ENCODE measurements at regions not wholly inside any gene's neighbourhood (a gene's known extent, or its start where the extent isn't known, plus 50 kb on each side); places are given as distances from the start of the nearest gene placed in this dataset.

- Histone ChIP-seq H3K9me3 (no peaks in the 10 kb centered on the region), H3K27ac (no peak overlapping the region), H3K36me3 (no peaks in the 10 kb centered on the region), H3K27me3 (no peaks in the 10 kb centered on the region), H3K4me1 (no peaks in the 10 kb centered on the region), H3K4me3 (no peak overlapping the region)
- TF ChIP-seq POLR2A (IDR thresholded peaks at IDR 0.05): no peak
- TF ChIP-seq CTCF (IDR thresholded peaks at IDR 0.05): no peak
- DNase-seq: no peak
- intact Hi-C loops (cut with DNase I): no loop called here
- no peak for ATAC-seq
These were observed 650.6 kb downstream of the ZPLD1 start for GRCh38 chr3:103085465-103085864.

GRCh38 chr3:103089758-103090157 is 654.9 kb downstream of the ZPLD1 start:
- DNase-seq (no peak), ATAC-seq (no peak)
- H3K27me3 ChIP-seq: no peaks in the 10 kb centered on the region
- no peaks in the 10 kb centered on the region for H3K36me3 ChIP-seq
- H3K4me1 ChIP-seq: no peaks in the 10 kb centered on the region
- H3K4me3 ChIP-seq: no peak overlapping the region
- H3K27ac ChIP-seq: no peak overlapping the region
- TF ChIP-seq CTCF (IDR thresholded peaks at IDR 0.05) (no peak), POLR2A (IDR thresholded peaks at IDR 0.05) (no peak)
- peaks cover 0 to 18% (median 2%) of the 10 kb centered on the region in 12 donors for H3K9me3 ChIP-seq
- intact Hi-C loops (cut with DNase I): no loop called here

- no peak for DNase-seq
- no peaks in the 10 kb centered on the region for H3K4me1 ChIP-seq
- H3K9me3 ChIP-seq: no peaks in the 10 kb centered on the region
- intact Hi-C loops (cut with DNase I): no loop called here
- no peak overlapping the region for H3K27ac ChIP-seq
- no peak for ATAC-seq
- H3K4me3 ChIP-seq: no peak overlapping the region
- H3K36me3 ChIP-seq: no peaks in the 10 kb centered on the region
- whole genome bisulfite sequencing, 4 donors: 76 to 88% (median 85%) methylated on average over 2 of the region's 2 CpGs
- TF ChIP-seq CTCF (IDR thresholded peaks at IDR 0.05) (no peak), POLR2A (IDR thresholded peaks at IDR 0.05) (no peak)
- H3K27me3 ChIP-seq: no peaks in the 10 kb centered on the region
These were observed 670.4 kb downstream of the ZPLD1 start for GRCh38 chr3:103105206-103105605.

- ATAC-seq (no peak), DNase-seq (no peak)
- Histone ChIP-seq H3K27me3 (no peaks in the 10 kb centered on the region), H3K27ac (no peak overlapping the region), H3K4me1 (no peaks in the 10 kb centered on the region), H3K4me3 (no peak overlapping the region), H3K36me3 (no peaks in the 10 kb centered on the region), H3K9me3 (peaks cover 0 to 6% (median 0%) of the 10 kb centered on the region in 12 donors)
- intact Hi-C loops (cut with DNase I): no loop called here
- TF ChIP-seq POLR2A (IDR thresholded peaks at IDR 0.05) (no peak), CTCF (IDR thresholded peaks at IDR 0.05) (no peak)
These were observed 677.5 kb downstream of the ZPLD1 start for GRCh38 chr3:103112273-103112672.
